ENCODE measurements at regions not wholly inside any gene's neighbourhood (a gene's known extent, or its start where the extent isn't known, plus 50 kb on each side); places are given as distances from the start of the nearest gene placed in this dataset.

DNA sequence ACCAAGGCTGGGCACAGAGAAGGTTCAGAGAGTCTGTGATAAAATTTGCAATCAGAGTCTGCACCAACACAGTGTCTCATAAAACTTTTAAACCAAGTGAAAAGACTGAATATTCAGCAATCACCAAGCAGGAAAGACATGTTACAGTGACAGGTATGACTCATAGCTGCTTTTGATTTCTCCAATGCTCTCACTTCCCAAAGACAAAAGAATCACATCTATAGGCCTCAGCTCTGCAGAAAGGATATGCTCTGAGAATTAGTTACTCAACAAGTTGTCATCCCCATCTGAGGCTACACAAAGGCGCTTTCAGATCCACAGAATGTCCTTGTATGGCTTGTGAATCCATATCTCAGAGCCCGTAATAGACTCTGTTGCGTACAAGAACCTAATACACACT, 92.5 kb downstream of the KCNF1 start:
- no peaks in the 10 kb centered on the region for H3K36me3 ChIP-seq (ENCODE audit: low read depth)
- DNase-seq: peak in 1 of 2 experiments; percentile 89
- CTCF ChIA-PET: interaction anchor here (0.6 kb wide), 1 partner anchor 126 kb away, joined by 3 read pairs; no protein-coding TSS in a partner anchor
- peaks cover 7% of the 10 kb centered on the region for H3F3A ChIP-seq (ENCODE audit: insufficient read depth, low read depth)
- no peaks in the 10 kb centered on the region for H4K20me1 ChIP-seq (ENCODE audit: insufficient read depth)
- peaks cover 16% of the 10 kb centered on the region for H3K4me1 ChIP-seq (replicated peaks; ENCODE audit: insufficient read depth)
- H3K9me2 ChIP-seq (ENCODE audit: insufficient read depth): no peaks in the 10 kb centered on the region
- TF ChIP-seq, protein P1, sequence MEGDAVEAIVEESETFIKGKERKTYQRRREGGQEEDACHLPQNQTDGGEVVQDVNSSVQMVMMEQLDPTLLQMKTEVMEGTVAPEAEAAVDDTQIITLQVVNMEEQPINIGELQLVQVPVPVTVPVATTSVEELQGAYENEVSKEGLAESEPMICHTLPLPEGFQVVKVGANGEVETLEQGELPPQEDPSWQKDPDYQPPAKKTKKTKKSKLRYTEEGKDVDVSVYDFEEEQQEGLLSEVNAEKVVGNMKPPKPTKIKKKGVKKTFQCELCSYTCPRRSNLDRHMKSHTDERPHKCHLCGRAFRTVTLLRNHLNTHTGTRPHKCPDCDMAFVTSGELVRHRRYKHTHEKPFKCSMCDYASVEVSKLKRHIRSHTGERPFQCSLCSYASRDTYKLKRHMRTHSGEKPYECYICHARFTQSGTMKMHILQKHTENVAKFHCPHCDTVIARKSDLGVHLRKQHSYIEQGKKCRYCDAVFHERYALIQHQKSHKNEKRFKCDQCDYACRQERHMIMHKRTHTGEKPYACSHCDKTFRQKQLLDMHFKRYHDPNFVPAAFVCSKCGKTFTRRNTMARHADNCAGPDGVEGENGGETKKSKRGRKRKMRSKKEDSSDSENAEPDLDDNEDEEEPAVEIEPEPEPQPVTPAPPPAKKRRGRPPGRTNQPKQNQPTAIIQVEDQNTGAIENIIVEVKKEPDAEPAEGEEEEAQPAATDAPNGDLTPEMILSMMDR (conservative IDR thresholded peaks at IDR 0.05): no peak
- TF ChIP-seq EZH2 (IDR thresholded peaks at IDR 0.05; ENCODE audit: low read depth): no peak
- H3K27me3 ChIP-seq (ENCODE audit: insufficient read depth, low read depth): no peaks in the 10 kb centered on the region
- POLR2A ChIA-PET (ENCODE audit: unreplicated experiment): interaction anchor here (0.6 kb wide), 1 partner anchor 341 kb away, joined by 3 read pairs; no protein-coding TSS in a partner anchor
- peak overlapping the region; percentile 14 for H3K4me2 ChIP-seq
- no peak overlapping the region for H3K27ac ChIP-seq
- no peaks in the 10 kb centered on the region for H3K79me2 ChIP-seq (ENCODE audit: low read depth)
- intact Hi-C loops (cut with micrococcal nuclease; ENCODE audit: unreplicated experiment): no loop called here
- no peak overlapping the region for H3K4me3 ChIP-seq
- no peaks in the 10 kb centered on the region for H3K9me3 ChIP-seq (ENCODE audit: insufficient read depth, low read depth)
- H2AFZ ChIP-seq: no peak overlapping the region
- BruUV-seq (replicated peaks): no TSS peak

DNA sequence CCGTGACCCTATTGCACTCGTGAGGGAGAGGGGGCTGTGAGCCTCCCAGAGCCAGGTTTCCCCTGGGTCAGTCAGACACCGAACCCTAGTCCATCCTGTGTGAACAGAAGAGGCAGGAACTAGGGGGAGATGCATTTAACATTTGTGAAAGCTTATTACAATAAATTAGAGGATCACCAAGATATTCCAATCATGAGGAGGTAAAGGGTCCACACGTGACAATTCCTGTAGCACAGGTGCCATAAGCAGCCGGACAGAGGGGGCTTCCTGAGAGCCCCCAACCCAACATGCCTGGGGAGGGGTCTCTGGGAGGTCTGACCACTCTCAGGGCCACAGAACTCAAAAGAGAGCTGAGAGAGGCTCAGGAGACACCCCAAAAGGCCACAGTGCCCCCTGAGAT, 93.3 kb downstream of the KCNF1 start:
- TF ChIP-seq EZH2 (IDR thresholded peaks at IDR 0.05; ENCODE audit: low read depth): no peak
- TF ChIP-seq, protein P1 (conservative IDR thresholded peaks at IDR 0.05): no peak
- H3K4me3 ChIP-seq: no peak overlapping the region
- H3K4me2 ChIP-seq: no peak overlapping the region
- intact Hi-C loops (cut with micrococcal nuclease; ENCODE audit: unreplicated experiment): no loop called here
- H2AFZ ChIP-seq: no peak overlapping the region
- CTCF ChIA-PET: no interaction called here
- H3K27ac ChIP-seq: no peak overlapping the region
- H3K27me3 ChIP-seq (ENCODE audit: insufficient read depth, low read depth): no peaks in the 10 kb centered on the region
- H3K4me1 ChIP-seq (replicated peaks; ENCODE audit: insufficient read depth): peaks cover 16% of the 10 kb centered on the region
- no peaks in the 10 kb centered on the region for H3K9me2 ChIP-seq (ENCODE audit: insufficient read depth)
- H3F3A ChIP-seq (ENCODE audit: insufficient read depth, low read depth): peaks cover 7% of the 10 kb centered on the region
- H4K20me1 ChIP-seq (ENCODE audit: insufficient read depth): no peaks in the 10 kb centered on the region
- no peaks in the 10 kb centered on the region for H3K79me2 ChIP-seq (ENCODE audit: low read depth)
- H3K9me3 ChIP-seq (ENCODE audit: insufficient read depth, low read depth): no peaks in the 10 kb centered on the region
- POLR2A ChIA-PET (ENCODE audit: unreplicated experiment): no interaction called here
- H3K36me3 ChIP-seq (ENCODE audit: low read depth): no peaks in the 10 kb centered on the region
- BruUV-seq (replicated peaks): no TSS peak
- DNase-seq: no peak

DNA sequence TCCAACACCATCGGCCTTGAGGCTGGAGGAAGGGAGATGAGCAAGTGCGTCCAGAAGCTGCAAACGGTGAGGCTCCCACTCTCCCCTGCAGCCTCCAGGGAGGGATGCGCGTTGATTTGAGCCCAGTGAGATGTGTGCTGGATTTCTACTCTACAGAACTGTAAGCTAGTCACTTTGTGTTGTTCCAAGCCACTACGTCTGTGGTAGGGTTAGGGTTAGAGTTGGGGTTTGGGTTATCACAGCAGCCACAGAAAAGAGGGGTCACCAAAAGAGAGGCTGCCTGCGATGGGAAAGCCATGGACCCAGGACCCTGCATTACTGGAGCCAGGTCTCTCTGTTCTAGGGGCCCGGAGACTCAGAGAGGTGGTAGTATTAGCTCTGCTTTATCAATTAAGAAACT, 94.5 kb downstream of the KCNF1 start:
- TF ChIP-seq EZH2 (IDR thresholded peaks at IDR 0.05; ENCODE audit: low read depth): no peak
- TF ChIP-seq, protein P1 (conservative IDR thresholded peaks at IDR 0.05): no peak
- Histone ChIP-seq H3K9me2 (ENCODE audit: insufficient read depth) (no peaks in the 10 kb centered on the region), H3K4me3 (no peak overlapping the region), H3F3A (ENCODE audit: insufficient read depth, low read depth) (peaks cover 7% of the 10 kb centered on the region), H3K27ac (no peak overlapping the region), H3K4me1 (replicated peaks; ENCODE audit: insufficient read depth) (peaks cover 16% of the 10 kb centered on the region), H3K79me2 (ENCODE audit: low read depth) (no peaks in the 10 kb centered on the region), H3K27me3 (ENCODE audit: insufficient read depth, low read depth) (no peaks in the 10 kb centered on the region), H3K9me3 (ENCODE audit: insufficient read depth, low read depth) (no peaks in the 10 kb centered on the region), H3K4me2 (no peak overlapping the region), H2AFZ (no peak overlapping the region), H4K20me1 (ENCODE audit: insufficient read depth) (no peaks in the 10 kb centered on the region), H3K36me3 (ENCODE audit: low read depth) (no peaks in the 10 kb centered on the region)
- no peak for DNase-seq
- CTCF ChIA-PET: no interaction called here
- POLR2A ChIA-PET (ENCODE audit: unreplicated experiment): no interaction called here
- intact Hi-C loops (cut with micrococcal nuclease; ENCODE audit: unreplicated experiment): no loop called here
- BruUV-seq (replicated peaks): no TSS peak
